ENCODE measurements at regions not wholly inside any gene's neighbourhood (a gene's known extent, or its start where the extent isn't known, plus 50 kb on each side); places are given as distances from the start of the nearest gene placed in this dataset.
"Not testable (repeated sequence)": the region's sequence is repeated elsewhere in the genome, so short reads cannot be mapped to it uniquely, and the experiment has no call there.

- intact Hi-C loops (cut with DNase I; ENCODE audit: low total_unique reads), result no loop called here
- no peak for DNase-seq (ENCODE audit: low spot score in 2 of 2)
- Histone ChIP-seq H3K36me3 (no peaks in the 10 kb centered on the region), H3K4me3 (no peak overlapping the region), H3K9me3 (peaks cover 0 to 8% of the 10 kb centered on the region in 2 donors), H3K4me1 (no peaks in the 10 kb centered on the region), H3K27me3 (peaks cover 0 to 64% of the 10 kb centered on the region in 2 donors), H3K27ac (no peak overlapping the region)
- TF ChIP-seq POLR2A (IDR thresholded peaks at IDR 0.05), result no peak
Measured at GRCh38 chr10:130513686-130514476, 377.7 kb downstream of the GLRX3 start.

DNA sequence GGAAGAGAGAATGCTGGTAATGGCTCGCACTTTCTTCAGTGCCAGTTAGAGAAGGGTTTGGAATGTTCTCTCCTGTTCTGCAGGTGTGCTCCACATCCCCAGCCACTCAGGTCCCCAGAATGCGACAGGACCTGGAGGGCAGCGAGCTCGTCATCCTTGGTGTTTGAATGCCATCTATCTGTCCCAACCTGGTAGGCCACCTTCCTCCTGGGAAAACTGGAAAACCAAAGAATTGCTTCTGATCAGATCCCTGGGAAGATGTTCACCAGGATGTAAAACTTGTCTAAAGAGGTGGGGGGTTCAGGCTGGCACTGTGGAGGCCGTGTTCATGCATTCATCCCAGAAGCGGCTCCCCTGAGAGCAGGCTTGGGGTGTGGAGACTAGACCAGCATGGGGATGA is 379.5 kb downstream of the GLRX3 start:
- no peaks in the 10 kb centered on the region for H3K4me1 ChIP-seq
- TF ChIP-seq POLR2AphosphoS5 (IDR thresholded peaks at IDR 0.05) (no peak), POLR2A (IDR thresholded peaks at IDR 0.05) (no peak), CTCF (IDR thresholded peaks at IDR 0.05) (no peak)
- DNase-seq (ENCODE audit: low spot score in 2 of 2), result no peak
- peaks cover 0 to 46% of the 10 kb centered on the region in 2 donors for H3K27me3 ChIP-seq
- intact Hi-C loops (cut with DNase I; ENCODE audit: low total_unique reads), result no loop called here
- H3K27ac ChIP-seq, result no peak overlapping the region
- H3K9me3 ChIP-seq, result peaks cover 0 to 8% of the 10 kb centered on the region in 2 donors
- no peaks in the 10 kb centered on the region for H3K36me3 ChIP-seq
- no peak overlapping the region for H3K4me3 ChIP-seq

DNA sequence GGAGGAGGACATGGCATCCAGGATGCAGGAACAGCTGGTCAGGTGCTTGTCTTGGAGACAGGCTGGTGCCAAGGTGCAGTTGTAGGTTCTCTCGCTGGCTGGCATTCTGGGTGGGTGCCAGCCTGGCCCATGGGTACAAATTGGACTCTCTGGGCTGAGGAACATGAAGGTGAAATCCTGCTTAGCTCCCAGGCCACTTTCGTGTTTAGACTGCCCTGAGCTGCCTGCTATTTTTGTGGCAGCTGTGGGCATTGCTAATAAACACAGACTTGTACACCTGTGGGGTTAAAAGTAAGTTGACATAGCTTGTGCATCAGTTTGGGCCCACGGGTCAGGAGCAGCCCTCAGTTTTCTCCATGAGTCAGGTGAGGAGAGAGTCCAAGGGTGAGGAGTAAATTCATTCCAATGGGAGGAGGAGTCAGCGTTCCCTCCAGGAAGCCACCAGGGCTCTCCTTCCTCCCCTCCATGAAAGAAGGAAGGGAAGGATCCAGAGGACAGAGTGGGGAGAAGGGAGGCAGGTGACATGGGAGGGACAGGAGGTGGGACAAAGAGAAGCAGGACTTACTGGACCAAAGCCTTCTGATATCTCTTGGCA is 380.0 kb downstream of the GLRX3 start:
- H3K36me3 ChIP-seq, result no peaks in the 10 kb centered on the region

GRCh38 chr10:130518921-130519320 is 382.7 kb downstream of the GLRX3 start:
- H3K36me3 ChIP-seq; DNase-seq (ENCODE audit: low spot score in 2 of 2); H3K4me3 ChIP-seq; H3K9me3 ChIP-seq; H3K4me1 ChIP-seq; intact Hi-C loops (cut with DNase I; ENCODE audit: low total_unique reads); H3K27ac ChIP-seq: not testable (repeated sequence)
- H3K27me3 ChIP-seq, result peaks cover 0 to 20% of the 10 kb centered on the region in 2 donors

More for the DNA sequence above, 380.0 kb downstream of the GLRX3 start:
- TF ChIP-seq POLR2A (IDR thresholded peaks at IDR 0.05) (no peak), CTCF (IDR thresholded peaks at IDR 0.05) (no peak), POLR2AphosphoS5 (IDR thresholded peaks at IDR 0.05) (no peak)
- intact Hi-C loops (cut with DNase I; ENCODE audit: low total_unique reads), result no loop called here
- Histone ChIP-seq H3K27me3 (peaks cover 0 to 41% of the 10 kb centered on the region in 2 donors), H3K27ac (no peak overlapping the region), H3K9me3 (peaks cover 0 to 8% of the 10 kb centered on the region in 2 donors), H3K4me1 (no peaks in the 10 kb centered on the region), H3K4me3 (no peak overlapping the region)
- no peak for DNase-seq (ENCODE audit: low spot score in 2 of 2)

GRCh38 chr10:130519791-130520190 is 383.6 kb downstream of the GLRX3 start:
- Histone ChIP-seq H3K4me3 (no peak overlapping the region), H3K36me3 (no peaks in the 10 kb centered on the region), H3K9me3 (peaks cover 0 to 8% of the 10 kb centered on the region in 2 donors), H3K27ac (no peak overlapping the region), H3K27me3 (peaks cover 0 to 24% of the 10 kb centered on the region in 2 donors), H3K4me1 (no peaks in the 10 kb centered on the region)
- intact Hi-C loops (cut with DNase I; ENCODE audit: low total_unique reads), result no loop called here
- TF ChIP-seq CTCF (IDR thresholded peaks at IDR 0.05) (no peak), POLR2AphosphoS5 (IDR thresholded peaks at IDR 0.05) (no peak), POLR2A (IDR thresholded peaks at IDR 0.05) (no peak)
- no peak for DNase-seq (ENCODE audit: low spot score in 2 of 2)

- no peaks in the 10 kb centered on the region for H3K4me1 ChIP-seq
- H3K27ac ChIP-seq, result no peak overlapping the region
- intact Hi-C loops (cut with DNase I; ENCODE audit: low total_unique reads), result no loop called here
- no peaks in the 10 kb centered on the region for H3K36me3 ChIP-seq
- no peak for DNase-seq (ENCODE audit: low spot score in 2 of 2)
- no peak overlapping the region for H3K4me3 ChIP-seq
- no peak for TF ChIP-seq POLR2AphosphoS5 (IDR thresholded peaks at IDR 0.05)
- TF ChIP-seq CTCF (IDR thresholded peaks at IDR 0.05), result no peak
- no peak for TF ChIP-seq POLR2A (IDR thresholded peaks at IDR 0.05)
- H3K9me3 ChIP-seq, result peaks cover 0 to 1% of the 10 kb centered on the region in 2 donors
- no peaks in the 10 kb centered on the region for H3K27me3 ChIP-seq
Measured at GRCh38 chr10:130531312-130531711, 395.1 kb downstream of the GLRX3 start.
